ENCODE measurements at regions not wholly inside any gene's neighbourhood (a gene's known extent, or its start where the extent isn't known, plus 50 kb on each side); places are given as distances from the start of the nearest gene placed in this dataset.

DNA sequence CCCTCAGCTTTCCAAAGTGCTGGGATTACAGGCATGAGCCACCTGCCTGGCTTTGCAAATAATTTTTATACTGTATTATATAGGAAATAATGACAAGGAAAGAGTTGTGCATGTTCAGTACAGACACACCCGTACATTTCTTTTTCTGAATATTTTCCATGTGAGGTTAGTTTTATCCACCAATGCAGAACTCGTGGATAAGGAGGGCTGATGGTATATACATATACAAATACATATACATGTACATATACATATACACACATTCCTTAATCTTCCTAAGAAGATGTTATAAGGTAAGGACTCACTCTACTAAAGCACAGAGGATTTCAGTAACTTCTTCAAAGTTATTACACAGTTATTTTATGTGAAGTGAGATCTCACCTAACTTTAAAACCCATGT, 925.8 kb downstream of the C4orf33 start:
- TF ChIP-seq GATA2 (IDR thresholded peaks at IDR 0.05; ENCODE audit: low read depth, low read length) (no peak), GATA3 (IDR thresholded peaks at IDR 0.05; ENCODE audit: low read depth, low read length) (no peak)
